Neural progenitor cell (in vitro differentiated cells): ENCODE measurements at regions not wholly inside any gene's neighbourhood (a gene's known extent, or its start where the extent isn't known, plus 50 kb on each side); places are given as distances from the start of the nearest gene placed in this dataset.

Source experiments
- DNase-seq: peaks from one replicate; pipeline ENCODE4 v3.0.0-alpha.2; 2016; ENCODE audit warnings: low spot score
- H2AFZ ChIP-seq: fragments of 200-600 bp; sonication (generic); replicated peaks from 2 replicates; pipeline ENCODE4 v1.6.1; 2016; ENCODE audit warnings: antibody characterized with exemption
- H3F3A ChIP-seq: fragments of 200-600 bp; sonication (generic); 2 replicates; pipeline ENCODE4 v1.6.1; 2016; ENCODE audit warnings: antibody characterized with exemption, low read depth
- H3K27ac ChIP-seq: fragments of 200-600 bp; sonication (generic); 2 replicates; pipeline ENCODE4 v1.5.1; 2016; ENCODE audit warnings: mild to moderate bottlenecking
- H3K27me3 ChIP-seq: fragments of 200-600 bp; sonication (generic); 2 replicates; pipeline ENCODE4 v1.6.1; 2016; ENCODE audit warnings: mild to moderate bottlenecking, moderate library complexity
- H3K36me3 ChIP-seq: fragments of 200-600 bp; sonication (generic); 2 replicates; pipeline ENCODE4 v1.5.1; 2016
- H3K4me1 ChIP-seq: fragments of 200-600 bp; sonication (generic); 2 replicates; pipeline ENCODE4 v1.6.1; 2016; ENCODE audit warnings: mixed run types
- H3K4me2 ChIP-seq: fragments of 200-600 bp; sonication (generic); 2 replicates; pipeline ENCODE4 v1.6.1; 2016
- H3K4me3 ChIP-seq: fragments of 200-600 bp; sonication (generic); 2 replicates; pipeline ENCODE4 v1.5.1; 2016
- H3K79me2 ChIP-seq: fragments of 200-600 bp; sonication (generic); 2 replicates; pipeline ENCODE4 v1.6.1; 2016; ENCODE audit warnings: low read depth
- H3K9ac ChIP-seq: fragments of 200-600 bp; sonication (generic); 2 replicates; pipeline ENCODE4 v1.6.1; 2016
- H3K9me3 ChIP-seq: fragments of 200-600 bp; sonication (generic); 2 replicates; pipeline ENCODE4 v1.5.1; 2016; ENCODE audit warnings: low read depth
- H4K20me1 ChIP-seq: fragments of 200-600 bp; sonication (generic); 2 replicates; pipeline ENCODE4 v1.6.1; 2016; ENCODE audit warnings: low read depth
- H3K27ac Mint-ChIP-seq: 3 replicates; pipeline ENCODE4 v1.8.0; 2021; ENCODE audit warnings: mixed read lengths
- H3K27me3 Mint-ChIP-seq: 2 replicates; pipeline ENCODE4 v1.8.0; 2022; ENCODE audit warnings: low read depth, mild to moderate bottlenecking, inconsistent platforms, moderate library complexity, mixed read lengths; ENCODE audit not compliant: insufficient read depth
- H3K36me3 Mint-ChIP-seq: 3 replicates; pipeline ENCODE4 v1.8.0; 2021; ENCODE audit warnings: mixed read lengths
- H3K4me1 Mint-ChIP-seq: 3 replicates; pipeline ENCODE4 v1.8.0; 2021; ENCODE audit warnings: mixed read lengths
- H3K4me3 Mint-ChIP-seq: 3 replicates; pipeline ENCODE4 v1.8.0; 2021; ENCODE audit warnings: mild to moderate bottlenecking, moderate library complexity, mixed read lengths
- H3K9me3 Mint-ChIP-seq: 3 replicates; pipeline ENCODE4 v1.8.0; 2020; ENCODE audit warnings: mixed read lengths
- EZH2 ChIP-seq: fragments of 200-600 bp; sonication (generic); IDR thresholded peaks from 2 replicates; pipeline ENCODE4 v1.6.1; 2017; ENCODE audit warnings: antibody characterized with exemption, mild to moderate bottlenecking, moderate library complexity
- EZH2phosphoT487 ChIP-seq: fragments of 200-600 bp; sonication (generic); IDR thresholded peaks from 2 replicates; pipeline ENCODE4 v1.6.1; 2017; ENCODE audit warnings: antibody characterized with exemption
- TF ChIP-seq, protein P1 (sequence below): fragments of 200-600 bp; sonication (generic); IDR thresholded peaks from 2 replicates; pipeline ENCODE4 v1.5.1; 2017; ENCODE audit warnings: antibody characterized with exemption, mild to moderate bottlenecking

DNA sequence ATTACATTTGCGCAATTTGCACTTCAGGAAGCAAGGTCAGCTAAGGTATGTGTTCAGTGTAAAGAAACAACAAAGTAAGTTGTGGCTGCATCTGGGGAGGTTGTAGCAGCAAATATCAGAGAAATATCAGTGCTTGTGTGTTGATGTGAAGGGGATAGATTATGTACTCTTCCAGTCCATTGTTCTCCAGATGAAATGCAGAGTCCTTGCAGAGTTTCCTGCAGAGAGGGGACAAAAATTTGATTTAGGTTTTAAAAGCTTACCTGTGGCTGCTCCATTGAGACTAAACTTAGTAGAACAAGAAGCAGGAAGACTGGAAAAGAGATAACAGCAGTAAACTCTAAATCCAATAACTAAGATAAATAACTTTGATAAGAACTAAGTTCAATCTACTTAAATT, 952.2 kb downstream of the CDH18 start:
- H3K4me2 ChIP-seq = no peak overlapping the region
- Mint-ChIP-seq H3K36me3 (no peaks in the 10 kb centered on the region), H3K4me3 (no peak overlapping the region), H3K4me1 (peaks cover 26% of the 10 kb centered on the region), H3K27ac (no peak overlapping the region), H3K9me3 (no peaks in the 10 kb centered on the region), H3K27me3 (peaks cover 2% of the 10 kb centered on the region)
- no peak overlapping the region for H2AFZ ChIP-seq
- peaks cover 37% of the 10 kb centered on the region for H3K4me1 ChIP-seq
- no peaks in the 10 kb centered on the region for H3K27me3 ChIP-seq
- TF ChIP-seq, protein P1, sequence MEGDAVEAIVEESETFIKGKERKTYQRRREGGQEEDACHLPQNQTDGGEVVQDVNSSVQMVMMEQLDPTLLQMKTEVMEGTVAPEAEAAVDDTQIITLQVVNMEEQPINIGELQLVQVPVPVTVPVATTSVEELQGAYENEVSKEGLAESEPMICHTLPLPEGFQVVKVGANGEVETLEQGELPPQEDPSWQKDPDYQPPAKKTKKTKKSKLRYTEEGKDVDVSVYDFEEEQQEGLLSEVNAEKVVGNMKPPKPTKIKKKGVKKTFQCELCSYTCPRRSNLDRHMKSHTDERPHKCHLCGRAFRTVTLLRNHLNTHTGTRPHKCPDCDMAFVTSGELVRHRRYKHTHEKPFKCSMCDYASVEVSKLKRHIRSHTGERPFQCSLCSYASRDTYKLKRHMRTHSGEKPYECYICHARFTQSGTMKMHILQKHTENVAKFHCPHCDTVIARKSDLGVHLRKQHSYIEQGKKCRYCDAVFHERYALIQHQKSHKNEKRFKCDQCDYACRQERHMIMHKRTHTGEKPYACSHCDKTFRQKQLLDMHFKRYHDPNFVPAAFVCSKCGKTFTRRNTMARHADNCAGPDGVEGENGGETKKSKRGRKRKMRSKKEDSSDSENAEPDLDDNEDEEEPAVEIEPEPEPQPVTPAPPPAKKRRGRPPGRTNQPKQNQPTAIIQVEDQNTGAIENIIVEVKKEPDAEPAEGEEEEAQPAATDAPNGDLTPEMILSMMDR = no peak
- TF ChIP-seq EZH2 = no peak
- no peak for TF ChIP-seq EZH2phosphoT487
- no peaks in the 10 kb centered on the region for H3K79me2 ChIP-seq
- no peak overlapping the region for H3K9ac ChIP-seq
- H3K9me3 ChIP-seq = no peaks in the 10 kb centered on the region
- no peak for DNase-seq
- H3K36me3 ChIP-seq = no peaks in the 10 kb centered on the region
- no peaks in the 10 kb centered on the region for H4K20me1 ChIP-seq
- no peaks in the 10 kb centered on the region for H3F3A ChIP-seq
- H3K4me3 ChIP-seq = no peak overlapping the region
- H3K27ac ChIP-seq = no peak overlapping the region

DNA sequence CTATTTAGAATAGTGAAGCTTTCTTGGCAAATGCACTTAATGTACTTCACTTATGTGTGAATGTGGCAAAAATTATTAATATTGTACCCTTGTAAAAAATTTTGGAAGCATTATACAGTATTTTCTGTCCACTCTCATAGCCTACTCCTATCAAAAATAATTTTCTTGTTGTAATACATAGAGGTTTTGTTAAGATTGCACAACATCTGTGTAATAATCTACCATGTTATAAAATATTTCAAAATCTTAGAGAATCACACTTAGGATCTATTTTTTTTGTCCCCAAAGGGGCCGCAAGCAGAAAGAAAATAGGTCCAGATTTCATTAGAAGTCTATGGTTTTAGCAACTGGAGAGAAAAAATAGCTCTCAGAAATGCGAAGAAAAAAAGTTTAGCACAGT, 945.9 kb downstream of the CDH18 start:
- DNase-seq = no peak
- H3K36me3 Mint-ChIP-seq = peaks cover 2% of the 10 kb centered on the region
- Histone ChIP-seq H3K9me3 (no peaks in the 10 kb centered on the region), H3K9ac (no peak overlapping the region), H3K36me3 (no peaks in the 10 kb centered on the region), H3K27me3 (no peaks in the 10 kb centered on the region), H3K4me2 (no peak overlapping the region), H3K4me3 (no peak overlapping the region), H3K4me1 (peaks cover 18% of the 10 kb centered on the region), H2AFZ (no peak overlapping the region), H4K20me1 (no peaks in the 10 kb centered on the region), H3K27ac (no peak overlapping the region), H3F3A (peaks cover 6% of the 10 kb centered on the region), H3K79me2 (no peaks in the 10 kb centered on the region)
- H3K27me3 Mint-ChIP-seq = peaks cover 3% of the 10 kb centered on the region
- peaks cover 6% of the 10 kb centered on the region for H3K9me3 Mint-ChIP-seq
- H3K4me1 Mint-ChIP-seq = peaks cover 52% of the 10 kb centered on the region
- no peak overlapping the region for H3K27ac Mint-ChIP-seq
- no peak overlapping the region for H3K4me3 Mint-ChIP-seq
- TF ChIP-seq EZH2phosphoT487 (no peak), EZH2 (no peak)
- TF ChIP-seq, protein P1 = no peak

DNA sequence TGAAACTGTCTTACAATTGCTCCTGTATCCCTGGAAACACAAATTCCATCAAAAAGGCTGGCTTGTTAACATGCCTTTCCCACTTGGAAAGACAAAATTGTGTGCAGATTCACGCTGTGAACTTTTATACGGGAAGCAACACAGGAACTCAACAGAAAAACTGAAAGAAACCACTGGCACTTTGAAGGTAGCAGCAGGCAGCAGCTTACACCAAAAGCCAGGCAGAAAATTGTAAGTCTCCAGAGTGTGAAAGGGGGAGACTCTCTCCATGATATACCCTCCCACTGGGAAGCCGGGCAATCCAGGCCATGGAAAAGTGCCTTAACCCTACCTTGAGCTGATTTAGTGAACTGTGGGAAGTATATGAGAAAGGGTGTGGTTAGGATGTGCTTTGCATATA, 943.7 kb downstream of the CDH18 start:
- H3K4me3 Mint-ChIP-seq = peak overlapping the region; percentile 11

More for the DNA sequence above, 943.7 kb downstream of the CDH18 start:
- peaks cover 6% of the 10 kb centered on the region for H3K9me3 Mint-ChIP-seq
- H3K4me2 ChIP-seq = peak overlapping the region; percentile 49
- peaks cover 3% of the 10 kb centered on the region for H3K27me3 Mint-ChIP-seq
- no peak for DNase-seq
- peaks cover 44% of the 10 kb centered on the region for H3K4me1 Mint-ChIP-seq
- H3F3A ChIP-seq = peaks cover 6% of the 10 kb centered on the region
- H3K27ac Mint-ChIP-seq = peak overlapping the region; percentile 94
- no peaks in the 10 kb centered on the region for H3K36me3 ChIP-seq
- H3K27ac ChIP-seq = peak overlapping the region; percentile 45
- no peak overlapping the region for H3K9ac ChIP-seq
- peaks cover 10% of the 10 kb centered on the region for H3K4me1 ChIP-seq
- no peaks in the 10 kb centered on the region for H3K9me3 ChIP-seq
- H3K4me3 ChIP-seq = no peak overlapping the region
- peak overlapping the region; percentile 90 for H2AFZ ChIP-seq
- peaks cover 2% of the 10 kb centered on the region for H3K36me3 Mint-ChIP-seq
- H4K20me1 ChIP-seq = no peaks in the 10 kb centered on the region
- no peak for TF ChIP-seq EZH2phosphoT487
- TF ChIP-seq EZH2 = no peak
- TF ChIP-seq, protein P1 = no peak
- H3K79me2 ChIP-seq = no peaks in the 10 kb centered on the region
- no peaks in the 10 kb centered on the region for H3K27me3 ChIP-seq
